B cell (primary cell): ENCODE measurements at regions not wholly inside any gene's neighbourhood (a gene's known extent, or its start where the extent isn't known, plus 50 kb on each side); places are given as distances from the start of the nearest gene placed in this dataset.

ENCODE experiments used
- ATAC-seq: fragments of 200-7000 bp; cut with Tn5 transposase; one replicate; pipeline ENCODE4 v1.10.0; 2021; ENCODE audit warnings: low read depth, mild to moderate bottlenecking, moderate number of reproducible peaks, moderate library complexity
- CTCF ChIA-PET: fragments of 350-600 bp; sonication (Branson Sonifier 250); formaldehyde crosslinking; loops from one replicate; lab custom pipeline; 2021; ENCODE audit warnings: antibody characterized with exemption, inconsistent platforms; lab: Charles Lee
- POLR2A ChIA-PET: fragments of 350-600 bp; sonication (Branson Sonifier 250); formaldehyde crosslinking; loops from one replicate; lab custom pipeline; 2021; ENCODE audit warnings: antibody characterized with exemption; lab: Charles Lee
- DNase-seq: peaks from one replicate; pipeline ENCODE4 v3.0.0; 2013
- H2AFZ ChIP-seq: 2 replicates; pipeline ENCODE4 v1.6.1; 2012; ENCODE audit warnings: mild to moderate bottlenecking, low read depth, low read length; ENCODE audit not compliant: insufficient read depth, poor library complexity, severe bottlenecking
- H3K27ac ChIP-seq, 2 donors: 1 replicate in 1 of 2; 2 replicates in 1 of 2; pipeline ENCODE4 v1.5.1; 2012 to 2013; ENCODE audit warnings: low read length in 2 of 2, mild to moderate bottlenecking in 2 of 2, moderate library complexity in 1 of 2
- H3K27me3 ChIP-seq, 4 experiments: fragments of 200-600 bp in 1 of 4; sonication (generic) in 1 of 4; replicated peaks in 1 of 4; 1 replicate in 2 of 4; 2 replicates in 2 of 4; pipeline versions ENCODE4 v1.6.1 to v1.7.0; 2013 to 2016; ENCODE audit warnings: low read length in 3 of 4, mild to moderate bottlenecking in 2 of 4, mixed read lengths in 1 of 4, moderate library complexity in 1 of 4; ENCODE audit not compliant: insufficient read depth in 4 of 4, control insufficient read depth in 3 of 4; ENCODE audit errors: control extremely low read depth in 1 of 4
- H3K36me3 ChIP-seq, 2 experiments: replicated peaks in 1 of 2; 1 replicate in 1 of 2; 2 replicates in 1 of 2; pipeline versions ENCODE4 v1.6.1 to v1.7.1; 2013; ENCODE audit warnings: low read length in 1 of 2; ENCODE audit not compliant: insufficient read depth in 2 of 2, control insufficient read depth in 1 of 2; ENCODE audit errors: control extremely low read depth in 1 of 2, extremely low read depth in 1 of 2
- H3K4me1 ChIP-seq, 2 donors: fragments of 200-600 bp in 1 of 2; sonication (generic) in 1 of 2; 1 replicate in 1 of 2; 2 replicates in 1 of 2; pipeline versions ENCODE4 v1.5.1 to v1.6.1; 2013 to 2017; ENCODE audit warnings: low read length in 2 of 2; ENCODE audit not compliant: control insufficient read depth in 2 of 2, insufficient read depth in 2 of 2
- H3K4me2 ChIP-seq: replicated peaks from 2 replicates; pipeline ENCODE3; 2012; ENCODE audit warnings: mild to moderate bottlenecking, low read depth, low read length; ENCODE audit not compliant: poor library complexity, severe bottlenecking
- H3K4me3 ChIP-seq, 5 experiments: fragments of 200-600 bp in 1 of 5; sonication (generic) in 1 of 5; 1 replicate in 3 of 5; 2 replicates in 2 of 5; pipeline versions ENCODE4 v1.5.1 to v1.7.0; 2011 to 2016; ENCODE audit warnings: low read length in 4 of 5, mild to moderate bottlenecking in 4 of 5, low read depth in 2 of 5, control low read depth in 1 of 5, moderate library complexity in 1 of 5; ENCODE audit not compliant: insufficient read depth in 1 of 5; ENCODE audit errors: control extremely low read depth in 1 of 5, extremely low read depth in 1 of 5
- H3K79me2 ChIP-seq: fragments of 200-600 bp; sonication (generic); one replicate; pipeline ENCODE4 v1.6.0; 2016; ENCODE audit warnings: low read length; ENCODE audit not compliant: control insufficient read depth, insufficient read depth
- H3K9ac ChIP-seq: fragments of 200-600 bp; sonication (generic); 2 replicates; pipeline ENCODE4 v1.6.1; 2017; ENCODE audit warnings: mild to moderate bottlenecking, low read length, moderate library complexity
- H3K9me3 ChIP-seq, 3 donors: one replicate each; pipeline versions ENCODE4 v1.6.1 to v1.7.1; 2013; ENCODE audit warnings: low read length in 2 of 3; ENCODE audit not compliant: control insufficient read depth in 2 of 3, insufficient read depth in 1 of 3; ENCODE audit errors: control extremely low read depth in 1 of 3
- H4K20me1 ChIP-seq: 2 replicates; pipeline ENCODE4 v1.6.0; 2012; ENCODE audit warnings: mild to moderate bottlenecking, low read length; ENCODE audit not compliant: insufficient read depth, control insufficient read depth, poor library complexity, severe bottlenecking
- H3K27ac Mint-ChIP-seq: one replicate; pipeline ENCODE4 v1.8.0; 2021; ENCODE audit warnings: mixed read lengths
- H3K27me3 Mint-ChIP-seq: one replicate; pipeline ENCODE4 v1.8.0; 2021; ENCODE audit warnings: mixed read lengths
- H3K4me1 Mint-ChIP-seq: one replicate; pipeline ENCODE4 v1.8.0; 2021; ENCODE audit warnings: mixed read lengths
- H3K4me3 Mint-ChIP-seq: one replicate; pipeline ENCODE4 v1.8.0; 2021; ENCODE audit warnings: mixed read lengths
- H3K9me3 Mint-ChIP-seq: one replicate; pipeline ENCODE4 v1.8.0; 2022; ENCODE audit warnings: mixed read lengths; ENCODE audit not compliant: insufficient read depth
- CTCF ChIP-seq: fragments of 200-600 bp; IDR thresholded peaks from one replicate; pipeline ENCODE4 v1.8.0; 2022; ENCODE audit warnings: antibody characterized with exemption, mild to moderate bottlenecking
- EZH2 ChIP-seq: IDR thresholded peaks from 2 replicates; pipeline ENCODE4 v1.6.1; 2012; ENCODE audit warnings: borderline replicate concordance, low read depth, mild to moderate bottlenecking, moderate library complexity, low read length; ENCODE audit not compliant: insufficient read depth, poor library complexity, severe bottlenecking
- WGBS: methylation state at CpG from one replicate; pipeline ENCODE4 v1.1.5; 2013; ENCODE audit warnings: missing lambda C conversion rate; ENCODE audit not compliant: insufficient coverage; 5-methylcytosine and 5-hydroxymethylcytosine counted together
- intact Hi-C: fragments of 100-400 bp; cut with micrococcal nuclease; formaldehyde crosslinking; loops from one replicate; pipeline ENCODE4 v1.10.0; 2022

- Histone ChIP-seq H2AFZ (no peak overlapping the region), H3K79me2 (no peaks in the 10 kb centered on the region), H3K9ac (no peak overlapping the region), H3K36me3 (no peaks in the 10 kb centered on the region), H3K4me2 (no peak overlapping the region), H3K27me3 (no peaks in the 10 kb centered on the region), H4K20me1 (no peaks in the 10 kb centered on the region), H3K27ac (no peak overlapping the region), H3K4me3 (no peak overlapping the region), H3K4me1 (no peaks in the 10 kb centered on the region), H3K9me3 (no peaks in the 10 kb centered on the region)
- ChIA-PET CTCF (no interaction called here), POLR2A (no interaction called here)
- Mint-ChIP-seq H3K27me3 (peaks cover 15% of the 10 kb centered on the region), H3K4me3 (no peak overlapping the region), H3K4me1 (no peaks in the 10 kb centered on the region), H3K9me3 (no peaks in the 10 kb centered on the region), H3K27ac (no peak overlapping the region)
- TF ChIP-seq CTCF = no peak
- TF ChIP-seq EZH2 = no peak
- DNase-seq (no peak), ATAC-seq (no peak)
- WGBS = 86% methylated on average over 5 of the region's 8 CpGs
- intact Hi-C loops = no loop called here
Measured at GRCh38 chr20:40433341-40433861, 255.6 kb downstream of the MAFB start.

- no peak for TF ChIP-seq EZH2
- no peak for TF ChIP-seq CTCF
- H3K36me3 ChIP-seq = no peaks in the 10 kb centered on the region
- H3K4me1 ChIP-seq = no peaks in the 10 kb centered on the region
- no peak overlapping the region for H3K4me3 ChIP-seq
- no peaks in the 10 kb centered on the region for H3K27me3 ChIP-seq
- H3K27ac ChIP-seq = no peak overlapping the region
- POLR2A ChIA-PET = no interaction called here
- DNase-seq (no peak), ATAC-seq (no peak)
- Mint-ChIP-seq H3K4me1 (no peaks in the 10 kb centered on the region), H3K27ac (no peak overlapping the region), H3K9me3 (no peaks in the 10 kb centered on the region), H3K27me3 (peaks cover 16% of the 10 kb centered on the region), H3K4me3 (no peak overlapping the region)
- H3K9ac ChIP-seq = no peak overlapping the region
- 71% methylated on average over 3 of the region's 3 CpGs for WGBS
- H3K79me2 ChIP-seq = no peaks in the 10 kb centered on the region
- H3K4me2 ChIP-seq = no peak overlapping the region
- CTCF ChIA-PET = no interaction called here
- intact Hi-C loops = no loop called here
- H4K20me1 ChIP-seq = no peaks in the 10 kb centered on the region
- H3K9me3 ChIP-seq = no peaks in the 10 kb centered on the region
- H2AFZ ChIP-seq = no peak overlapping the region
Measured at GRCh38 chr20:40431611-40432010, 257.4 kb downstream of the MAFB start.
